DMS53 treated with DMSO at 0.1 percent for 48 hours (cell line): ENCODE measurements at regions not wholly inside any gene's neighbourhood (a gene's known extent, or its start where the extent isn't known, plus 50 kb on each side); places are given as distances from the start of the nearest gene placed in this dataset.
A peak's percentile ranks its signal among the peaks of the same experiment; 100 is the strongest.
"Not testable (repeated sequence)": the region's sequence is repeated elsewhere in the genome, so short reads cannot be mapped to it uniquely, and the experiment has no call there.

Experiments used
- DNase-seq: peaks from one replicate; lab custom pipeline; 2025; ENCODE audit not compliant: unreplicated experiment; lab: John Stamatoyannopoulos, UW

DNA sequence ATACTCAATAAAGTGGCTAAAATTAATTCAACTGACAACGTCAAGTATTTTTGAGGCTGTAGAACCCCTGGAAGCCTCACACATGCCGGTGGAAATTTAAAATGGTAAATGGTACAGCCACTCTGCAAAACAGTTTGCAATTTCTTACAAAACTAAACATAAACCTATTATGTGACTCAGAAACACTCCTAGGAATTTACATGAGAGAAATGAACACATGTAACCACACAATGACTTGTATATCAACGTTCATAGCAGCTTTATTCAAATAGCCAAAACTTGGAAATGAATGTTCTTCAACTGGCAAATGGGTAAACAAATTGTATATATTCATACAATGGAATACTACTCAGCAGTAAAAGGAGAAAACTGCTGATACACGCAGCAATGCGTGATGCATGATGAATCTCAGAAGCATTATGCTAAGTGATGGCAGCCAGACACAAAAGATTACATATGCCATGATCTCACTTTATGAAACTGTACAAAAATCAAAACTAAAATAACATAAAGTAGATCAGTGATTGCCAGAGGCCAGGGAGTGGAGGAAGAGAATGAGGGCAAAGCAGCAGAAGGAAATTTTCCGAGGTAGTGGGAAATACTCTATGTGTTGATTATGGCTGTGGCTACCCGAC lies 112.5 kb downstream of the FAM50B start:
- DNase-seq: no peak

DNA sequence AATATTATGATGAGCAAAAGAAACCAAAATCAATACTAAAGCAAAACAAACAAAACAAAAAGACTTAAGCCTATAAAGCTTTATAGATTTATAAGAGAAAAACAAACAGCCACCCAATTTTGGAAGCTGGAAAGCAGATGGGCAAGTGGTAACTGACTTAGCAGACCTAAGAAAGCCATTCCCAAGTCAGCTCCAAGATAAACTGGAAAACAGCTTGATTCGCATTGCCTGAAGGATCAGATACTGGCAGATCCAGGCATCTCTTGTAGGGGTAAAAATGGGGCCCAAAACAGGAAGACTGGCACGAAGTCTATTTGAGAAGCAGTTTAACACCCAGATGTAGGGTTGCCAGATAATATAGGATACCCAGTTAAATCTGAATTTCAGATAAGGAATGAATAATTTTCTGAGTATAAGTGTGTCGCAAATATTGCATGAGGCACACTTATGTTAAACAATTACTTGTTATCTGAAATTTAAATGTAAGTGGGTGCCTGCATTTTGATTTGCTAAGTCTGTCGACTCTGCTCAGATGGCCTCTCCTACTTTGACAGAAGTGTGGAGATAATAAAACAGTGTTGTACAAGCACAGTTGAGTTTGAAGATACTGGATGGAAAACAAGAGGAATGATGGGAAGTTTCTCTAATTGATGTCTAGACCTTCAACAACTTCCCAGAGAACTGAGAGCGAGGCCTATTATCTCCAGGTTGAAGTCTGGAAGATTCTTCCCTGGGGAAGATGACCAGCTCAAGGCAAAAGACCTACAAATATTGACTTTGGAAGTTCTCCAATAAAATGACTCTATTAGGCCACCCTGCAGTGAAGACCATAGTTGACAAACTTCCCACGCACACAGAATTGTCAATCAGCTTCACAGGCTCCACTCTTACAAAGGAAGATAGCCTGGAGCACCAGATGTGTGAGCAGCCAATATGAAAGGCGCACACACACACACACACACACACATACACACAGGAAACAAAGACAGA lies 113.4 kb downstream of the FAM50B start:
- DNase-seq: peak; percentile 13

DNA sequence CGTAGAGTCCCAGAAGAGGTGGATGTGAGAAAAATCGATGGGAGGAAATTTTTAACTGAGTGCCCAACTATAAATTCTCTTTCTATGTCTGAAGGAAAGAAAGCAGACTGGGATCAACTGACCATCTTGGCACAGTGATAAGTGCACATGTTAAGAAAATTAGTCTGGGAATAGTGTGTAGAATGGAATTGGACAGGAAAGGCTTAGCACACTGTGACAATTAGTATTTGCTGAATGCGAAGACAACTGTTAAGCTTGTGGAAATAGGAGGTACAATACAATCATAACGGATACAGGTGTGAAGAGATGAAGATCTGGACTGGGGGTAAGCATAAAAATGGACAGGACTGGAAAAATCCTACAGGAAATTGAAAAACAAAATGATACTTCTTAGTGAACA lies 114.3 kb downstream of the FAM50B start:
- no peak for DNase-seq

DNA sequence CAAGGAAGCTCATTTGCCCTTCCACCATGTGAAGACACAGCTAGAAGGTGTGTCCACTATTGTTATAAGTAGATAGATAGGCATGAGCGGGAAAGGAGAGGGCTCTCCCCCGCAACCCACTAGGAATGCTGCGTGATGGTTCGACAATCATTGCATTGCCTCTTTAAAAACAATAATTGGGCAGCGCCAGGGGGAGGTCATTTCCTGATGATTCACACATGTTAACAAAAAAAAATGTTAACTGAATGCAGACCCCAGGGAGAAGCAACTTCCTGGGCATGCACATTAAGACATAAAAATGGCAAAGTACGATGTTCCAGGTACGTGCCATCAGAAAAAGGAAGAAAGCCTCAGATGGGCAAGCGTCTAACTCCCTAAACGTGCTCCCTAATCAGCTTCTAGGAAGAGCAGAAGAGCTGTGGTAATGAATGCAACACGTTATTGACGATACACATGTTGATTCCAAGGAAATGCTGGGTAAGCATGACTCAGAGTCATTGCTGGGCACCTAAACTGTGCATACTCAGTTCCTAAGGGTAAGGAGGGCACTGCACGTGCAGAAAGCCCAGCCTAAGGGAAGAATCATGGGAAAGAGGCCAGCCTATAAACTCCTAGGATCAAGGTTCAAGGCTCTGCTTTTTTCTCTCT lies 113.7 kb downstream of the FAM217A start:
- DNase-seq: no peak

DNA sequence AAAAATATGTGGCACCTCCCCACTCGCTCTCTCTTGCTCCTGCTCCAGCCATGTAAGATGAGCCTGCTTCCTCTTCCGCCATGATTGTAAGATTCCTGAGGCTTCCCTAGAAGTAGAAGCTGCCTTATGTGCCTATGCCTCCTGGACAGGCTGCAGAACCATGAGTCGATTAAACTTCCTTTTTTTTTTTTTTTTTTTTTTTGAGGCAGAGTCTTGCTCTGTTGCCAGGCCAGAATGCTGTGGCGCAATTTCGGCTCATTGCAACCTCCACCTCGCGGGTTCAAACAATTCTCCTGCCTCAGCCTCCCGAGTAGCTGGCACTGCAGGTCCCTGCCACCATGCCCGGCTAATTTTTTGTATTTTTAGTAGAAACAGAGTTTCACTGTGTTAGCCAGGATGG lies 112.5 kb downstream of the FAM217A start:
- DNase-seq: no peak

DNA sequence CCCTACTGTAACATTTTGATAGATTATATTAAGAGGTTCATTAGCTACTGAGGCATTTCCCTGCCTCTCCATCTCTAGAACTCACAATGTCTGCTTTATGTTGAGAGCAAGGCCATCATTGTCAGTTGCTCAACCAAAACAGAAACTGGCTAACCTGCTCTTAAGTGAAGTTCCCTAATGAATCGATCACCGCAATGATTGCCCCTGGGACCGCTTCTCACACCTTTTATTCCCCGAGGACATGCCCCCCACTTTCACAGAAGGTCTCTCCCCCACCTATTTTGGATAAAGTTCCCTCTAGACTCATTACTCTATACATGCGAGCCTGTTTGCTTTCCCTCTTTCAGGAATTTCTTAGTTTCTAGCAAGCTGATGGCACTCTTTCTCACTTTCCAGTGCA lies 108.8 kb downstream of the FAM217A start:
- no peak for DNase-seq

DNA sequence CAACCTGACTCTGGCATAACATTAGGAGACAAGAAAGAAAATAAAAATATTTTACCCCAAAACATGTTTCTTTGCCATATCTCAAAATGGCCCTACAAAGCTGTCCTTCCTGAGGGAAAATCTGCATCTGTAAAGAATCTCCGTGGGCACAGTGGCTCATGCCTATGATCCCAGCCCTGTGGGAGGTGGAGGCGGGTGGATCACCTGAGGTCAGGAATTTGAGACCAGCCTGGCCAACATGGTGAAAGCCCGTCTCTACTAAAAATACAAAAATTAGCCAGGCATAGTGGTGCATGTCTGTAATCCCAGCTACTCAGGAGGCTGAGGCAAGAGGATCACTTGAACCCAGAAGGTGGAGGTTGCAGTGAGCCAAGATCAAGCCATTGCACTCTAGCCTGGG lies 105.8 kb downstream of the FAM217A start:
- not testable (repeated sequence) for DNase-seq

DNA sequence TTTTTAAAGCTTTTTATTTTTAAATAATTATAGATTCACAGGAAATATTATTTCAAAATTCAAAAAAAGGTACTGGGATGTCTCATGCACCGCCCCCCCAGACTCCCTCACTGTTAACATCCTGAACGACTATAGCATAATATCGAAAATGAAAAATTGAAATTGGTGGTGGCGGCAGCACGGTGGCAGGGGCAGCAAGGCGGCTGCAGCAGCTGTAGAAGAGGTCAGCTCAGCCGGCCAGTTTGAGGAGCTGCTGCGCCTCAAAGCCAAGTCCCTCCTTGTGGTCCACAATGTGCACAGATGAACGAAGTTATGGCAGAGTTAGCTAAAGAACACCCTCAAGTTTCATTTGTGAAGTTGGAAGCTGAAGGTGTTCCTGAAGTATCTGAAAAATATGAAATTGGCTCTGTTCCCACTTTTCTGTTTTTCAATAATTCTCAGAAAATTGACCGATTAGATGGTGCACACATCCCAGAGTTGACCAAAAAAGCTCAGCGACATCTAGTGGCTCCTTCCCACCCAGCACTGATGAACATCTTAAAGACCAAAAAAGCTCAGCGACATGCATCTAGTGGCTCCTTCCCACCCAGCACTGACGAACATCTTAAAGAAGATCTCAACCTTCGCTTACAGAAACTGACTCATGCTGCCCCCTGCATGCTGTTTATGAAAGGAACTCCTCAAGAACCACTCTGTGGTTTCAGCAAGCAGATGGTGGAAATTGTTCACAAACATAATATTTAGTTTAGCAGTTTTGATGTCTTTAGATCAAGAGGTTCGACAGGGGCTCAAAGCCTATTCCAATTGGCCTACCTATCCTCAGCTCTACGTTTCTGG lies 100.8 kb downstream of the FAM217A start:
- DNase-seq: no peak

DNA sequence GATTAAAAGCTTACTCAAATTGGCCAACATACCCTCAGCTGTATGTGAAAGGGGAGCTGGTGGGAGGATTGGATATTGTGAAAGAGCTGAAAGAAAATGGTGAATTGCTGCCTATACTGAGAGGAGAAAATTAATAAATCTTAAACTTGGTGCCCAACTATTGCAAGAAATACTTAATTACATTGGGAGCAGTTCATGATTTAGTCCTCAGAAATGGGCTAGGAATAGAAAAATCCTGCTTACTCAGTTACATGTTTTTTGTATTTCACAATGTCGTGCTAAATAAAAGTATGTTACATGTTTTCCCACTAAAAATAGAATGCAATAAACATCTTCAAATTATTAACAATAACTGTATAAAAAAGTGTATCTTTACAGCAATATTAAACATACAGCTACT lies 100.0 kb downstream of the FAM217A start:
- DNase-seq: not testable (repeated sequence)

DNA sequence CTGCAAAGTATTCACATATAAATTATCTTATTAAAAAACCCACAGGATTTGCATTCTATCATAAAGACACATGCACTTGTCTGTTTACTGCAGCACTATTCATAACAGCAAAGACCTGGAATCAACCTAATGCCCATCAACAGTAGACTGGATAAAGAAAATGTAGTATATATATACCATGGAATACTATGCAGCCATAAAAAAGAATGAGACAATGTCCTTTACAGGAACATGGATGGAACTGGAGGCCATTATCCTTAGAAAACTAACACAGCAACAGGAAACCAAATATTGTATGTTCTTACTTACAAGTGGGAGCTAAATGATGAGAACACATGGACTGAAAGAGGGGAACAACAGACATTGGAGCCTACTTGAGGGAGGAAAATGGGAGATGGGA lies 97.0 kb downstream of the FAM217A start:
- no peak for DNase-seq

DNA sequence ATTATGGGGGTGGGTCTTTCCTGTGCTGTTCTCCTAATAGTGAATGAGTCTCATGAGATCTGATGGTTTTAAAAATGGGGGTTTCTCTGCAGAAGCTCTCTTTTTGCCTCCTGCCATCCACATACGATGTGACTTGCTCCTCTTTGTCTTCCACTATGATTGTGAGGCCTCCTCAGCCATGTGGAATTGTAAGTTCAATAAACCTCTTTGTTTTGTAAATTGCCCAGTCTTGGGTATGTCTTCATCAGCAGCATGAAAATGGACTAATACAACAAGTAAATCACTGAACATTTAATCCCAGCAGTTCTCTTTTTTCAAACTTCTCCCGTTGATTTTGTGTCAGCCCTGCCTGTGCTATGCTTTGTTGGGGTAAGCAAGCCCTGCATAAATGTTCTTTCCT lies 95.2 kb downstream of the FAM217A start:
- no peak for DNase-seq

DNA sequence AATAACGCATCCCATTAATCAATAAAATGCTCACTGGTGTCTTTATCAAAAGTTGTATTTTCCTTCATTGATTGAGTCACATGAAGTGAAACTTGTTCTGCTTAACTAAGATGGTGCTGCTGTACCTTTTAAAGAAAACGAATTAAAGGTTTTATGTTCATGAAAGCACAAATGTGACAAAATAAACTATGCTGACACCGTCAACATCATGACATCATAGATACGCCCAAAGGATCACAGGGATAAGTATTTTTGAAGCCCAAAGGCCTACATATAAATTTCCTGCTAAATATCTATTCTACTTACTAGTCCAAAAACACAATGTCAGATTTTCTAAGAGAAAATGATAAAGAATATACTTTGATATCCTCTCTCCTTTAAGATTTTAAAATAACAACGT lies 94.4 kb downstream of the FAM217A start:
- no peak for DNase-seq

DNA sequence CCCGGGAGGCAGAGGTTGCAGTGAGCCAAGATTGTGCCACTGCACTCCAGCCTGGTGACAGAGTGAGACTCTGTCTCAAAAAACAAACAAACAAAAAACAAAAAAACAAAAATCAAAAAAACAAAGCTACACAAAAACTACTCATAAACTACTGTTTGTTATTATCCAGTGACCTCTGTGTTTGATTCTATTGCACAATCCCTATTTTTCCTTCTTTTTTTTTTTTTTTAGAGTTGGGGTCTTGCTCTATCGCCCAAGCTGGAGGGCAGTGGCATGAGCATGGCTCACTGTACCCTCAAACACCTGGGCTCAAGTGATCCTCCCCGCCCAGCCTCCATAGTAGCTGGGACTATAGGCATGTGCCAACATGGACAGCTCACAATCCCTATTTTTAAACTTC lies 92.7 kb downstream of the FAM217A start:
- DNase-seq: no peak

DNA sequence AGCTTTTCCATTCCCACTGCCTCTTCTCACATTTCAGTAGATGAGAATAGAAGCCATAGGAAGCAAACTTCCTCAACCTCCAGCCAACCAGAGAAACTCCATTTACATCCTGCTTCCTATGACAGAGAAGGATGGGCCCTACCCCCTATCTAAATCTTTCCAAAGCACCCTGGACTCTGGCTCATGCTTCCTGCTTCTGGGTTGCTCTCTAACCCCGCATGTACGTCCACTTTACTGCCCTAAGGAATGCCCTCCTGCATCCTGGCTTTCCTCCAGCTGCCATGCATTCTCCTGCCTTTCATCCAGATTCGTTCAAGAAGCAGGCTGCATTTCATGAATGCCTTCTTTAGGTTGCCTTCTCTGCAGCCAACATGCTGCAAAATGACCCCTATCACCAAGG lies 91.9 kb downstream of the FAM217A start:
- no peak for DNase-seq

DNA sequence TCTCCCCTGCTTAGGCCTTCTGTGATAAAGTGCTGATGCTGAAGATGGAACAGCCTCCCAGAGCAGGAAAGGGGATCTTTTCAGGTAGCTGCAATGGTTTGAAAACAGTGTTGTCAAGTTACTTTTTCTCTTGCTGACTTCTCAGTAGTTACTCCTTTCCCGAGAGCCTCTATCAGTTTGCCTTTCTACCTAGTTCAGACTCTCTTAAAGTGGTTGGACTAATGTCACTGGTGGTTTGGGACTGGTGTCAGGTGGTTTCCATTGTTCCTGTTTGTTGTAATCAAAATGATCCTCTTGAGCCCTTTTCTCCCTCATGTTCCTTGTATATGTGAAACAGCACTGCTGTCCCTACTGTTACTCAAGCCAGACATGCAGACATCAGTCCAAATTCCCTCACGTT lies 91.4 kb downstream of the FAM217A start:
- no peak for DNase-seq

DNA sequence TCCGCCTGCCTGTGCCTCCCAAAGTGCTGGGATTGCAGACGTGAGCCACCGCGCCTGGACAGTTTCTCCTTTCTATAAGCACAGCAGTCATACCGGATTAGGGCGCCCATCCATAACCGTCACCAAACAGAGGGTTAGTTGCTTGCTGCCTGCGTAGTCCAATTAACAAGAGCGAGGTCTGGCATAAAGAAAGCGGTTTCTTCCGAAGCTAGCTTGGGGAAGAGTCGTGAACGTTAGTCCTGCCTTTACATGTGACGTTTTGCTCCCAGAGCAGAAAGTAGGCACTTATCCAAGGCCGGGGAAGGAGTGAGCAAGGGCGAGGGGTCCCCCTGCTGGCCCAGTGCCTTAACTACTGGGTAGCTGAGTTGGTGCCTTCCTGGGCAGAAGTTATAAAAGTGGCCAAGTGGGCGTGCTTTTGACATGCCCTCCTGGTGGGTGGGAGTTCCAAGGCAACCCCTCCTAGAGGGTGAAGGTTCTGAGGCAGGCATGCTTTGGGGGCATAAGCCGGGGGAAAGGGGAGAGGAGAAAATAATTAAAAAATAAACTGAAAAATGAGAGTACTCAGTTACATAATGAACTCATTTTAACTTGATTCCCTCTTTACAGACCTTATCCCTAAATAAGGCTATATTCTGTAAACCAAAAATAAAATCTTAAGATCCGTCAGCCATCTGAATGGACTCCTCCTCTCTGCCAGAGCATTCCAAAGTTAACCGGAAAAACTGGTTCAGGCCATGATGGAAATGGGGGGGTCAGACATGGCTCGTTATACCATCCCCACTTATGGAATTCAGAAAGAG lies 88.0 kb downstream of the FAM217A start:
- DNase-seq: peak; percentile 76

DNA sequence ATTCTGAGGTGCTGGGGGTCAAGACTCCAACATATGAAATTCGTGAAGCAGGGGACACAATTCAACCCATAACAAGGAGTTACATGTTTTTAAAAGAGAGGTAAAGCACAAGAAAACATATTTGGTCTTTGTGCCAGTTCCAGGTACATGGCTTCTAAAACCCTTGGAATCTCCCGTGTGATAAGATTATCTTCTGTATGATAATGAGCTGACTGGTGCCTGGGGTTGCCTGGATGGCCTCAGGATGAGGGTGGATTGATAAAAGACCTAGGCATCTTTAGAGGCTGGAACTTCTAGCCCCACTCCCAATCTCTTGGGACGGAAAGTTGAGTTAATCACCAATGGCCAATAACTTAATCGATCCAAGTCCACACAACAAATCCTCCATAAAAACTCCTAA lies 87.0 kb downstream of the FAM217A start:
- DNase-seq: no peak

DNA sequence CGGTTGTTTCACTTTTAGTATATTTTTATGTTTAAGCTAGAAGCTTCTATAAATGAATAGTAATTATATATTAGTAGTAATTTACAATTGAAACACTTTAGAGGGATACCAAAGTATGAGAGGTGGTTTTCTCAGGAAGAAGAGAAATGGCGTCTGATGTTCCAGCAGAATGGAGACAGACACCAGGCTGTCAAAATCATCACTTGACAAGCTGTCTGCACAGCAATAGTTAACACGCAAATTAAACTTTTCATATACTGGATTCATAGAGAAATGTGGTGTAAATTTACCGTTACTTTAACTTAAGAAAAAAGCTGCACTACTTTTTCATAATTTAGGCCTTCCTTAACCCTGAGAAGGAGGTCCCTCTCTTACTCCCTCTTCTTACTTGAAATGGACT lies 82.6 kb downstream of the FAM217A start:
- no peak for DNase-seq

DNA sequence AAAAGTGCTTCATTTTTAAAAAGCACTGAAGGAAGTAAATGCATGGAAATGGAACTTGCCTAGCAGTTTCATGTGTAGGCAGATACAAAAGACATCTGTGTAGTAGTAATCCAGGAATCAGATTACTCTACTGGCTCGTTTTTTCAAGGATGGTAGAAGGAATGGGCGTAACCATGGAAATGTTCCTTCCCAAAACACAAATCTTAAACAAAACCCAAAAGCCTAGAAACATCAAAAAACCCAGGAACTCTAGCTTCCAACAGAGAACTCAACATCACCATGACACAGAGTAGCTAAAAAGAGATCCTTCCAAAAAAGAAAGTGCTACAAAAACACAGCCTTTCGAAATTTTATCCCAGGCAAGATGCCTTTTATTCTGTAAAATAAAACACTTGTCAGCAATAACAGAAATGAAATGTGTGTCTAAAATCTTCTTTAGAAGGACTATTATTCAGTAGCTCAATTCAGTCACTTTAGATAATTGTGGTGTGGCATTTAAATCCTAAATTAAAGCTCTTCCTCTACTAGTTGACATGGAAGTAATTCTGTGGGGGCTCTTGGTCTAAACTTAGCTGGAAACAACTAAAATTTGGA lies 81.7 kb downstream of the FAM217A start:
- DNase-seq: no peak
